GM23338 (cell line): ENCODE measurements at regions not wholly inside any gene's neighbourhood (a gene's known extent, or its start where the extent isn't known, plus 50 kb on each side); places are given as distances from the start of the nearest gene placed in this dataset.

Experiments used
- EZH2 ChIP-seq: fragments of 200-600 bp; sonication (generic); IDR thresholded peaks from one replicate; pipeline ENCODE4 v1.8.0; 2017; ENCODE audit warnings: antibody characterized with exemption, mild to moderate bottlenecking, low read depth; ENCODE audit not compliant: unreplicated experiment
- NANOG ChIP-seq: IDR thresholded peaks from 2 replicates; pipeline ENCODE4 v1.6.1; 2016; ENCODE audit warnings: antibody characterized with exemption, borderline replicate concordance
- POLR2AphosphoS5 ChIP-seq: IDR thresholded peaks from 2 replicates; pipeline ENCODE4 v1.6.1; 2016; ENCODE audit warnings: antibody characterized with exemption, low read depth
- ZNF114 ChIP-seq: fragments of 250-450 bp; sonication (Bioruptor Pico); IDR thresholded peaks from 2 replicates; pipeline ENCODE4 v1.5.0; 2020; ENCODE audit warnings: mild to moderate bottlenecking, moderate library complexity
- TF ChIP-seq, protein P1 (sequence below), 2 experiments: fragments of 200-600 bp in 1 of 2; sonication (generic) in 1 of 2; conservative IDR thresholded peaks; 2 replicates each; pipeline versions ENCODE4 v1.5.1 to v1.6.1; 2016 to 2017; ENCODE audit warnings: antibody characterized with exemption in 2 of 2, low read depth in 2 of 2, mild to moderate bottlenecking in 2 of 2, moderate library complexity in 1 of 2
- TF ChIP-seq, protein P2 (sequence below): IDR thresholded peaks from one replicate; pipeline ENCODE4 v1.6.1; 2018; ENCODE audit warnings: antibody characterized with exemption; ENCODE audit not compliant: unreplicated experiment

DNA sequence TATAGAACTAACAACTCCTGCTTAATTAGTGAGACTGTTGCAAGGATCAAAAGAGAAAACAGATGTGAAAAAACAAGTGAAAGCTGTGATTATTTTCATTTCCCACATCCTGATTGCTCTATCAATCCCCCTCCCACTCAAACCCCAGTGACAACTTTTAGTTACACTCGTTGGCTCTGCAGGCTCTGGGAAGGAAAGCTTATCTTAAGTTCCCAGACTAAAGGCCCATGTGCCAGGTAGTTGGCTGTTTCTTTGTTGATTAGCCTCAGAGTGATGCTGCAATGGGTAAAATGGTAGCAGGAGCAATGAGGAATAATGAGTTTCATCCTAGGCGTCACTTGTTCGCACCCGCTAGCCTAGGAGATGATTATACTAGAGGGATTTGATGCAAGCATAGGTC, 133.3 kb upstream of the IFNE start:
- TF ChIP-seq, protein P1, sequence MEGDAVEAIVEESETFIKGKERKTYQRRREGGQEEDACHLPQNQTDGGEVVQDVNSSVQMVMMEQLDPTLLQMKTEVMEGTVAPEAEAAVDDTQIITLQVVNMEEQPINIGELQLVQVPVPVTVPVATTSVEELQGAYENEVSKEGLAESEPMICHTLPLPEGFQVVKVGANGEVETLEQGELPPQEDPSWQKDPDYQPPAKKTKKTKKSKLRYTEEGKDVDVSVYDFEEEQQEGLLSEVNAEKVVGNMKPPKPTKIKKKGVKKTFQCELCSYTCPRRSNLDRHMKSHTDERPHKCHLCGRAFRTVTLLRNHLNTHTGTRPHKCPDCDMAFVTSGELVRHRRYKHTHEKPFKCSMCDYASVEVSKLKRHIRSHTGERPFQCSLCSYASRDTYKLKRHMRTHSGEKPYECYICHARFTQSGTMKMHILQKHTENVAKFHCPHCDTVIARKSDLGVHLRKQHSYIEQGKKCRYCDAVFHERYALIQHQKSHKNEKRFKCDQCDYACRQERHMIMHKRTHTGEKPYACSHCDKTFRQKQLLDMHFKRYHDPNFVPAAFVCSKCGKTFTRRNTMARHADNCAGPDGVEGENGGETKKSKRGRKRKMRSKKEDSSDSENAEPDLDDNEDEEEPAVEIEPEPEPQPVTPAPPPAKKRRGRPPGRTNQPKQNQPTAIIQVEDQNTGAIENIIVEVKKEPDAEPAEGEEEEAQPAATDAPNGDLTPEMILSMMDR (conservative IDR thresholded peaks at IDR 0.05; ENCODE audit: low read depth in 2 of 2) = no peak
- no peak for TF ChIP-seq POLR2AphosphoS5
- no peak for TF ChIP-seq EZH2
- TF ChIP-seq NANOG = no peak
- TF ChIP-seq ZNF114 (CRISPR knock-in tag) = no peak
- TF ChIP-seq, protein P2, sequence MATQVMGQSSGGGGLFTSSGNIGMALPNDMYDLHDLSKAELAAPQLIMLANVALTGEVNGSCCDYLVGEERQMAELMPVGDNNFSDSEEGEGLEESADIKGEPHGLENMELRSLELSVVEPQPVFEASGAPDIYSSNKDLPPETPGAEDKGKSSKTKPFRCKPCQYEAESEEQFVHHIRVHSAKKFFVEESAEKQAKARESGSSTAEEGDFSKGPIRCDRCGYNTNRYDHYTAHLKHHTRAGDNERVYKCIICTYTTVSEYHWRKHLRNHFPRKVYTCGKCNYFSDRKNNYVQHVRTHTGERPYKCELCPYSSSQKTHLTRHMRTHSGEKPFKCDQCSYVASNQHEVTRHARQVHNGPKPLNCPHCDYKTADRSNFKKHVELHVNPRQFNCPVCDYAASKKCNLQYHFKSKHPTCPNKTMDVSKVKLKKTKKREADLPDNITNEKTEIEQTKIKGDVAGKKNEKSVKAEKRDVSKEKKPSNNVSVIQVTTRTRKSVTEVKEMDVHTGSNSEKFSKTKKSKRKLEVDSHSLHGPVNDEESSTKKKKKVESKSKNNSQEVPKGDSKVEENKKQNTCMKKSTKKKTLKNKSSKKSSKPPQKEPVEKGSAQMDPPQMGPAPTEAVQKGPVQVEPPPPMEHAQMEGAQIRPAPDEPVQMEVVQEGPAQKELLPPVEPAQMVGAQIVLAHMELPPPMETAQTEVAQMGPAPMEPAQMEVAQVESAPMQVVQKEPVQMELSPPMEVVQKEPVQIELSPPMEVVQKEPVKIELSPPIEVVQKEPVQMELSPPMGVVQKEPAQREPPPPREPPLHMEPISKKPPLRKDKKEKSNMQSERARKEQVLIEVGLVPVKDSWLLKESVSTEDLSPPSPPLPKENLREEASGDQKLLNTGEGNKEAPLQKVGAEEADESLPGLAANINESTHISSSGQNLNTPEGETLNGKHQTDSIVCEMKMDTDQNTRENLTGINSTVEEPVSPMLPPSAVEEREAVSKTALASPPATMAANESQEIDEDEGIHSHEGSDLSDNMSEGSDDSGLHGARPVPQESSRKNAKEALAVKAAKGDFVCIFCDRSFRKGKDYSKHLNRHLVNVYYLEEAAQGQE = no peak
